ENCODE measurements at regions not wholly inside any gene's neighbourhood (a gene's known extent, or its start where the extent isn't known, plus 50 kb on each side); places are given as distances from the start of the nearest gene placed in this dataset.

GRCh38 chr3:21912711-21913110, 161.7 kb upstream of the ZNF385D start (continued):
- TF ChIP-seq, protein P1, sequence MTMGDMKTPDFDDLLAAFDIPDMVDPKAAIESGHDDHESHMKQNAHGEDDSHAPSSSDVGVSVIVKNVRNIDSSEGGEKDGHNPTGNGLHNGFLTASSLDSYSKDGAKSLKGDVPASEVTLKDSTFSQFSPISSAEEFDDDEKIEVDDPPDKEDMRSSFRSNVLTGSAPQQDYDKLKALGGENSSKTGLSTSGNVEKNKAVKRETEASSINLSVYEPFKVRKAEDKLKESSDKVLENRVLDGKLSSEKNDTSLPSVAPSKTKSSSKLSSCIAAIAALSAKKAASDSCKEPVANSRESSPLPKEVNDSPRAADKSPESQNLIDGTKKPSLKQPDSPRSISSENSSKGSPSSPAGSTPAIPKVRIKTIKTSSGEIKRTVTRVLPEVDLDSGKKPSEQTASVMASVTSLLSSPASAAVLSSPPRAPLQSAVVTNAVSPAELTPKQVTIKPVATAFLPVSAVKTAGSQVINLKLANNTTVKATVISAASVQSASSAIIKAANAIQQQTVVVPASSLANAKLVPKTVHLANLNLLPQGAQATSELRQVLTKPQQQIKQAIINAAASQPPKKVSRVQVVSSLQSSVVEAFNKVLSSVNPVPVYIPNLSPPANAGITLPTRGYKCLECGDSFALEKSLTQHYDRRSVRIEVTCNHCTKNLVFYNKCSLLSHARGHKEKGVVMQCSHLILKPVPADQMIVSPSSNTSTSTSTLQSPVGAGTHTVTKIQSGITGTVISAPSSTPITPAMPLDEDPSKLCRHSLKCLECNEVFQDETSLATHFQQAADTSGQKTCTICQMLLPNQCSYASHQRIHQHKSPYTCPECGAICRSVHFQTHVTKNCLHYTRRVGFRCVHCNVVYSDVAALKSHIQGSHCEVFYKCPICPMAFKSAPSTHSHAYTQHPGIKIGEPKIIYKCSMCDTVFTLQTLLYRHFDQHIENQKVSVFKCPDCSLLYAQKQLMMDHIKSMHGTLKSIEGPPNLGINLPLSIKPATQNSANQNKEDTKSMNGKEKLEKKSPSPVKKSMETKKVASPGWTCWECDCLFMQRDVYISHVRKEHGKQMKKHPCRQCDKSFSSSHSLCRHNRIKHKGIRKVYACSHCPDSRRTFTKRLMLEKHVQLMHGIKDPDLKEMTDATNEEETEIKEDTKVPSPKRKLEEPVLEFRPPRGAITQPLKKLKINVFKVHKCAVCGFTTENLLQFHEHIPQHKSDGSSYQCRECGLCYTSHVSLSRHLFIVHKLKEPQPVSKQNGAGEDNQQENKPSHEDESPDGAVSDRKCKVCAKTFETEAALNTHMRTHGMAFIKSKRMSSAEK (CRISPR knock-in tag; IDR thresholded peaks at IDR 0.05; ENCODE audit: borderline replicate concordance) = no peak
- no peak for TF ChIP-seq ELF4 (CRISPR knock-in tag; IDR thresholded peaks at IDR 0.05; ENCODE audit: low read depth)
- TF ChIP-seq, protein P2, sequence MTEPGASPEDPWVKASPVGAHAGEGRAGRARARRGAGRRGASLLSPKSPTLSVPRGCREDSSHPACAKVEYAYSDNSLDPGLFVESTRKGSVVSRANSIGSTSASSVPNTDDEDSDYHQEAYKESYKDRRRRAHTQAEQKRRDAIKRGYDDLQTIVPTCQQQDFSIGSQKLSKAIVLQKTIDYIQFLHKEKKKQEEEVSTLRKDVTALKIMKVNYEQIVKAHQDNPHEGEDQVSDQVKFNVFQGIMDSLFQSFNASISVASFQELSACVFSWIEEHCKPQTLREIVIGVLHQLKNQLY (CRISPR knock-in tag; IDR thresholded peaks at IDR 0.05) = no peak
- no peak for TF ChIP-seq OVOL2 (CRISPR knock-in tag; IDR thresholded peaks at IDR 0.05; ENCODE audit: borderline replicate concordance)
- TF ChIP-seq NR3C1 (CRISPR knock-in tag; conservative IDR thresholded peaks at IDR 0.05; ENCODE audit: low read depth) = no peak
- TF ChIP-seq FOXJ3 (CRISPR knock-in tag; IDR thresholded peaks at IDR 0.05; ENCODE audit: borderline replicate concordance) = no peak
- TF ChIP-seq, protein P3, sequence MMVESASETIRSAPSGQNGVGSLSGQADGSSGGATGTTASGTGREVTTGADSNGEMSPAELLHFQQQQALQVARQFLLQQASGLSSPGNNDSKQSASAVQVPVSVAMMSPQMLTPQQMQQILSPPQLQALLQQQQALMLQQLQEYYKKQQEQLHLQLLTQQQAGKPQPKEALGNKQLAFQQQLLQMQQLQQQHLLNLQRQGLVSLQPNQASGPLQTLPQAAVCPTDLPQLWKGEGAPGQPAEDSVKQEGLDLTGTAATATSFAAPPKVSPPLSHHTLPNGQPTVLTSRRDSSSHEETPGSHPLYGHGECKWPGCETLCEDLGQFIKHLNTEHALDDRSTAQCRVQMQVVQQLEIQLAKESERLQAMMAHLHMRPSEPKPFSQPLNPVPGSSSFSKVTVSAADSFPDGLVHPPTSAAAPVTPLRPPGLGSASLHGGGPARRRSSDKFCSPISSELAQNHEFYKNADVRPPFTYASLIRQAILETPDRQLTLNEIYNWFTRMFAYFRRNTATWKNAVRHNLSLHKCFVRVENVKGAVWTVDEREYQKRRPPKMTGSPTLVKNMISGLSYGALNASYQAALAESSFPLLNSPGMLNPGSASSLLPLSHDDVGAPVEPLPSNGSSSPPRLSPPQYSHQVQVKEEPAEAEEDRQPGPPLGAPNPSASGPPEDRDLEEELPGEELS (CRISPR knock-in tag; IDR thresholded peaks at IDR 0.05) = no peak
- TF ChIP-seq HMGA2 (CRISPR knock-in tag; IDR thresholded peaks at IDR 0.05) = no peak
- no peak for TF ChIP-seq ESRRA (CRISPR knock-in tag; IDR thresholded peaks at IDR 0.05; ENCODE audit: borderline replicate concordance)
- TF ChIP-seq RORB (CRISPR knock-in tag; IDR thresholded peaks at IDR 0.05) = no peak
- TF ChIP-seq MAX (CRISPR knock-in tag; IDR thresholded peaks at IDR 0.05) = no peak

GRCh38 chr3:21913791-21914190, 162.8 kb upstream of the ZNF385D start:
- ChIA-PET POLR2A (no interaction called here), CTCF (no interaction called here)
- DNase-seq (ENCODE audit: low spot score) = no peak
- Mint-ChIP-seq H3K27me3 (ENCODE audit: low read depth) (no peaks in the 10 kb centered on the region), H3K27ac (no peak overlapping the region), H3K9me3 (no peaks in the 10 kb centered on the region), H3K4me1 (peaks cover 5% of the 10 kb centered on the region), H3K36me3 (no peaks in the 10 kb centered on the region), H3K4me3 (no peak overlapping the region)
- no peak for ATAC-seq
- TF ChIP-seq HMGXB4 (CRISPR knock-in tag; IDR thresholded peaks at IDR 0.05) = no peak
- no peak for TF ChIP-seq GTF2I (CRISPR knock-in tag; conservative IDR thresholded peaks at IDR 0.05)

GRCh38 chr3:21914451-21914850, 163.4 kb upstream of the ZNF385D start:
- Mint-ChIP-seq H3K4me1 (peaks cover 12% of the 10 kb centered on the region), H3K9me3 (no peaks in the 10 kb centered on the region), H3K27ac (no peak overlapping the region; the same call in 1 of the 2 replicates), H3K4me3 (no peak overlapping the region), H3K27me3 (ENCODE audit: low read depth) (no peaks in the 10 kb centered on the region), H3K36me3 (no peaks in the 10 kb centered on the region)
- DNase-seq (ENCODE audit: low spot score) (no peak), ATAC-seq (no peak)
- POLR2A ChIA-PET = no interaction called here
- CTCF ChIA-PET = no interaction called here
- TF ChIP-seq ZNF317 (CRISPR knock-in tag; IDR thresholded peaks at IDR 0.05; ENCODE audit: borderline replicate concordance, low read depth) (no peak), GABPB1 (CRISPR knock-in tag; IDR thresholded peaks at IDR 0.05) (no peak), CTCF (IDR thresholded peaks at IDR 0.05) (no peak), GTF2I (CRISPR knock-in tag; conservative IDR thresholded peaks at IDR 0.05) (no peak), TEAD4 (CRISPR knock-in tag; IDR thresholded peaks at IDR 0.05) (no peak), HMGA2 (CRISPR knock-in tag; IDR thresholded peaks at IDR 0.05) (no peak), FOXJ3 (CRISPR knock-in tag; IDR thresholded peaks at IDR 0.05; ENCODE audit: borderline replicate concordance) (no peak), SMAD3 (CRISPR knock-in tag; IDR thresholded peaks at IDR 0.05; ENCODE audit: borderline replicate concordance) (no peak)
- TF ChIP-seq, protein P2 (CRISPR knock-in tag; IDR thresholded peaks at IDR 0.05) = no peak
- TF ChIP-seq, protein P4, sequence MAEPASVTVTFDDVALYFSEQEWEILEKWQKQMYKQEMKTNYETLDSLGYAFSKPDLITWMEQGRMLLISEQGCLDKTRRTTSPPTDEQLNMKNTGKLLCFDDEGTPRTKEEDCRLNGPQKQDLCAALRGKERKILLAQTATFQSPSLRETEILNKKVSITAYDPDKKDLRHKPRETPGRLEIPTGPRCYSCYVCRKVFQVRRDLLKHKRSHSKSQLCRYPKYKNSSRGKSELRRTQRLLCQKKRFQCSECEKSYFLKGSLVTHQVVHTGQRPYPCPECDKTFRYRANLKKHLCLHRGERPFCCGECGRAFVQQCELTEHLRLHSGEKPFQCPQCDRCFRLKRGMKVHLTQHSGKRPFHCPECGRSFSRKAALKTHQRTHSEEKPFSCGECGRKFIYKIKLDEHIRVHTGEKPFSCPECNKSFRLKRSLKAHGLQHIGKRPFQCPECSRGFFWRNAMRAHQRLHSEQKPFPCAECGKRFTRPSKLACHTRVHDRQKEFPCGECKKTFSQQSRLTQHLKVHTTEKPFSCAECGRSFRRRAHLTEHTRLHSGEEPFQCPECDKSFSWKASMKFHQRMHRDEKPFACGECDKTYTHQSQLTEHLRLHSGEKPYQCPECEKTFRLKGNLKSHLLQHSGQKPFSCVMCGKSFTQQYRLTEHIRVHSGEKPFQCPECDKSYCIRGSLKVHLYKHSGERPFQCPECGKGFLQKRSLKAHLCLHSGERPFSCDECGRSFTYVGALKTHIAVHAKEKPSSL (CRISPR knock-in tag; conservative IDR thresholded peaks at IDR 0.05) = no peak

Data from WTC11 (cell line).